PC-9 (cell line): ENCODE measurements at regions not wholly inside any gene's neighbourhood (a gene's known extent, or its start where the extent isn't known, plus 50 kb on each side); places are given as distances from the start of the nearest gene placed in this dataset.

Experiments used
- CTCF ChIP-seq: fragments of 200-600 bp; sonication (generic); conservative IDR thresholded peaks from 2 replicates; pipeline ENCODE4 v1.6.1; 2017; ENCODE audit warnings: mixed run types, antibody characterized with exemption, mild to moderate bottlenecking, moderate library complexity
- EZH2 ChIP-seq: fragments of 200-600 bp; sonication (generic); IDR thresholded peaks from 2 replicates; pipeline ENCODE4 v1.8.0; 2017; ENCODE audit warnings: antibody characterized with exemption, low read depth

GRCh38 chr16:47921535-47921934 lies 234.3 kb downstream of the ABCC12 start:
- no peak for TF ChIP-seq CTCF
- TF ChIP-seq EZH2 = no peak
